Panc1 (cell line): ENCODE measurements at regions not wholly inside any gene's neighbourhood (a gene's known extent, or its start where the extent isn't known, plus 50 kb on each side); places are given as distances from the start of the nearest gene placed in this dataset.

ENCODE experiments used
- POLR2AphosphoS5 ChIP-seq: IDR thresholded peaks from 2 replicates; pipeline ENCODE4 v1.6.1; 2012; ENCODE audit warnings: mild to moderate bottlenecking, low read depth, low read length, moderate library complexity
- SIN3A ChIP-seq: IDR thresholded peaks from 2 replicates; pipeline ENCODE4 v1.6.1; 2012; ENCODE audit warnings: low read depth, mild to moderate bottlenecking, low read length, moderate library complexity, borderline replicate concordance; ENCODE audit not compliant: insufficient read depth
- TCF7L2 ChIP-seq: IDR thresholded peaks from 2 replicates; pipeline ENCODE4 v1.6.1; 2011; ENCODE audit warnings: mild to moderate bottlenecking, low read depth, low read length, inconsistent platforms
- TF ChIP-seq, protein P1 (sequence below): fragments of 450-650 bp; IDR thresholded peaks from 2 replicates; pipeline ENCODE4 v1.5.1; 2017; ENCODE audit warnings: mild to moderate bottlenecking
- TF ChIP-seq, protein P2 (sequence below), 2 experiments: IDR thresholded peaks; 2 replicates each; pipeline ENCODE4 v1.6.1; 2011 to 2012; ENCODE audit warnings: low read depth in 2 of 2, control low read depth in 1 of 2, low read length in 1 of 2, mild to moderate bottlenecking in 1 of 2, moderate library complexity in 1 of 2; ENCODE audit not compliant: insufficient read depth in 1 of 2

DNA sequence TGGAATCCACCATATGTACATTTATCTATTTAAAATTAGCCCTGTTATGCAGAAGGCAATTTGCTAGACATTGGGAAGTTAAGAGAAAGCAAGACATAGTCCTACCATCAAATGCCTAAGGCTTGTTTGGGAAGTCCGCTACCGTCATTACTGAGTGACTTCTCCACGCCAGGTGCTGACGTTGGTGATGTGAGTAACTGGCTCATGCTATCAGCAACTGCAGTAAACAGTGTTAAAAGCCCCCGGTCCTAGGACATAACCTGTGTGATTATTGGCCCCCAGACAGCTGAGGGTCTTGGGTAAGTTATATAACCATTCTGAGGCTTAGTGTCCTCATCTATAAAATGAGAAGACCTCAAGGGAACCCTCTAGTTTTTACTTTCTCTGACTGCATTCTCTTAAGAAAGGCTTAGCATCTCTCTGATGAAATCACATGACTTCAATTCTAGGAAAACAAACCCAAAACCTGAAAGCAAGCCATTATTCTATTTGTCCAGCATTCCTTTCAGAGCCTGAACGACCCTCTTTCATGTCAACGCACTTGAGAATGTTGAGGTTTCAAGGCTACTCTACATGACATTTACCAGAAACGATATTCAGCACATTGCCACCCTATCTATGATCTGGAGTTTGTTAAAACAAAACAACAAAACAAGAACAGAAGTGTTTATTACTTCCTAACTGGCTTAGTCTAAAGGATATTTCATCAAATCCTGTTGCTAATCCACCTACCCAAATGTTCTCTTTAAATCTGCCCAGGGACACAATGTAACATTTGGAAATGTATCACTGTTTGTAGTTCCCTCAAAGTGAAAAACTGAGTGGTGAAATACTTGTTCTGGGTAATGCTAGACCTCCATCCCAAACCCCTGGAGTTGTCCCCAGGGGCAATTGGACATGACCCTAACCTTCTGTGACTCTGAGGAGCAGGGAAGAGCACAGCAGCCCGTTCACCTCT is 133.8 kb downstream of the BTBD3 start:
- TF ChIP-seq POLR2AphosphoS5 (no peak), SIN3A (no peak), TCF7L2 (no peak)
- TF ChIP-seq, protein P1, sequence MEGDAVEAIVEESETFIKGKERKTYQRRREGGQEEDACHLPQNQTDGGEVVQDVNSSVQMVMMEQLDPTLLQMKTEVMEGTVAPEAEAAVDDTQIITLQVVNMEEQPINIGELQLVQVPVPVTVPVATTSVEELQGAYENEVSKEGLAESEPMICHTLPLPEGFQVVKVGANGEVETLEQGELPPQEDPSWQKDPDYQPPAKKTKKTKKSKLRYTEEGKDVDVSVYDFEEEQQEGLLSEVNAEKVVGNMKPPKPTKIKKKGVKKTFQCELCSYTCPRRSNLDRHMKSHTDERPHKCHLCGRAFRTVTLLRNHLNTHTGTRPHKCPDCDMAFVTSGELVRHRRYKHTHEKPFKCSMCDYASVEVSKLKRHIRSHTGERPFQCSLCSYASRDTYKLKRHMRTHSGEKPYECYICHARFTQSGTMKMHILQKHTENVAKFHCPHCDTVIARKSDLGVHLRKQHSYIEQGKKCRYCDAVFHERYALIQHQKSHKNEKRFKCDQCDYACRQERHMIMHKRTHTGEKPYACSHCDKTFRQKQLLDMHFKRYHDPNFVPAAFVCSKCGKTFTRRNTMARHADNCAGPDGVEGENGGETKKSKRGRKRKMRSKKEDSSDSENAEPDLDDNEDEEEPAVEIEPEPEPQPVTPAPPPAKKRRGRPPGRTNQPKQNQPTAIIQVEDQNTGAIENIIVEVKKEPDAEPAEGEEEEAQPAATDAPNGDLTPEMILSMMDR = no peak
- TF ChIP-seq, protein P2, sequence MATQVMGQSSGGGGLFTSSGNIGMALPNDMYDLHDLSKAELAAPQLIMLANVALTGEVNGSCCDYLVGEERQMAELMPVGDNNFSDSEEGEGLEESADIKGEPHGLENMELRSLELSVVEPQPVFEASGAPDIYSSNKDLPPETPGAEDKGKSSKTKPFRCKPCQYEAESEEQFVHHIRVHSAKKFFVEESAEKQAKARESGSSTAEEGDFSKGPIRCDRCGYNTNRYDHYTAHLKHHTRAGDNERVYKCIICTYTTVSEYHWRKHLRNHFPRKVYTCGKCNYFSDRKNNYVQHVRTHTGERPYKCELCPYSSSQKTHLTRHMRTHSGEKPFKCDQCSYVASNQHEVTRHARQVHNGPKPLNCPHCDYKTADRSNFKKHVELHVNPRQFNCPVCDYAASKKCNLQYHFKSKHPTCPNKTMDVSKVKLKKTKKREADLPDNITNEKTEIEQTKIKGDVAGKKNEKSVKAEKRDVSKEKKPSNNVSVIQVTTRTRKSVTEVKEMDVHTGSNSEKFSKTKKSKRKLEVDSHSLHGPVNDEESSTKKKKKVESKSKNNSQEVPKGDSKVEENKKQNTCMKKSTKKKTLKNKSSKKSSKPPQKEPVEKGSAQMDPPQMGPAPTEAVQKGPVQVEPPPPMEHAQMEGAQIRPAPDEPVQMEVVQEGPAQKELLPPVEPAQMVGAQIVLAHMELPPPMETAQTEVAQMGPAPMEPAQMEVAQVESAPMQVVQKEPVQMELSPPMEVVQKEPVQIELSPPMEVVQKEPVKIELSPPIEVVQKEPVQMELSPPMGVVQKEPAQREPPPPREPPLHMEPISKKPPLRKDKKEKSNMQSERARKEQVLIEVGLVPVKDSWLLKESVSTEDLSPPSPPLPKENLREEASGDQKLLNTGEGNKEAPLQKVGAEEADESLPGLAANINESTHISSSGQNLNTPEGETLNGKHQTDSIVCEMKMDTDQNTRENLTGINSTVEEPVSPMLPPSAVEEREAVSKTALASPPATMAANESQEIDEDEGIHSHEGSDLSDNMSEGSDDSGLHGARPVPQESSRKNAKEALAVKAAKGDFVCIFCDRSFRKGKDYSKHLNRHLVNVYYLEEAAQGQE (IDR thresholded peaks at IDR 0.05; ENCODE audit: insufficient read depth in 1 of 2, low read depth in 2 of 2, low read length in 1 of 2) = no peak
